Kidney epithelial cell (primary cell): ENCODE measurements at regions not wholly inside any gene's neighbourhood (a gene's known extent, or its start where the extent isn't known, plus 50 kb on each side); places are given as distances from the start of the nearest gene placed in this dataset.

Experiments
- DNase-seq: peaks from one replicate; pipeline ENCODE4 v3.0.0-alpha.2; 2010; ENCODE audit warnings: low read depth
- H3K27me3 ChIP-seq: 2 replicates; pipeline ENCODE4 v1.6.0; 2011; ENCODE audit warnings: low read length; ENCODE audit not compliant: control insufficient read depth, insufficient read depth
- H3K36me3 ChIP-seq: 2 replicates; pipeline ENCODE4 v1.5.1; 2011; ENCODE audit warnings: low read length; ENCODE audit not compliant: control insufficient read depth, insufficient read depth
- H3K4me3 ChIP-seq: 2 replicates; pipeline ENCODE4 v1.5.1; 2011; ENCODE audit warnings: low read depth, mild to moderate bottlenecking, control low read depth, low read length
- TF ChIP-seq, protein P1 (sequence below): IDR thresholded peaks from 2 replicates; pipeline ENCODE4 v1.5.1; 2011; ENCODE audit warnings: mild to moderate bottlenecking, moderate library complexity, low read length, control low read depth, inconsistent platforms; ENCODE audit not compliant: insufficient read depth, poor library complexity, severe bottlenecking

DNA sequence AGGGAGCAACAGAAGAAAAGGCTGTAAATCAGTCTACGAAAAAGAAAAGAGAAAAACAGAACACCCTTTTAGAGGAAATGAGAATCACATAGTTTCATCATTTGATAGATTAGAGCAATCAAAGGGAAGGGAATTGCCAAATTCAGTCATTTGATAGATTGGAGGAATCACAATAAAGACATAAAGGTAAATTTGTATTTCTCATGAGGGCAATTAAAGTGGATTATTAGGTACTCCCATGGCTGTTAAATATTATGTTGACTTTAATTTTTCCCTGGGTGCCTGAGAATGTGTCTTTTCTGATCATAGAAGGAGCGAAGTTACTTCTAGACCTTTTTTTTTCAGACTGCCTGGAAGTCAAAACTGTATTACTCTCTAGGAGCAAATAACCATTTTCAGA is 1145.7 kb downstream of the EPHA7 start:
- TF ChIP-seq, protein P1, sequence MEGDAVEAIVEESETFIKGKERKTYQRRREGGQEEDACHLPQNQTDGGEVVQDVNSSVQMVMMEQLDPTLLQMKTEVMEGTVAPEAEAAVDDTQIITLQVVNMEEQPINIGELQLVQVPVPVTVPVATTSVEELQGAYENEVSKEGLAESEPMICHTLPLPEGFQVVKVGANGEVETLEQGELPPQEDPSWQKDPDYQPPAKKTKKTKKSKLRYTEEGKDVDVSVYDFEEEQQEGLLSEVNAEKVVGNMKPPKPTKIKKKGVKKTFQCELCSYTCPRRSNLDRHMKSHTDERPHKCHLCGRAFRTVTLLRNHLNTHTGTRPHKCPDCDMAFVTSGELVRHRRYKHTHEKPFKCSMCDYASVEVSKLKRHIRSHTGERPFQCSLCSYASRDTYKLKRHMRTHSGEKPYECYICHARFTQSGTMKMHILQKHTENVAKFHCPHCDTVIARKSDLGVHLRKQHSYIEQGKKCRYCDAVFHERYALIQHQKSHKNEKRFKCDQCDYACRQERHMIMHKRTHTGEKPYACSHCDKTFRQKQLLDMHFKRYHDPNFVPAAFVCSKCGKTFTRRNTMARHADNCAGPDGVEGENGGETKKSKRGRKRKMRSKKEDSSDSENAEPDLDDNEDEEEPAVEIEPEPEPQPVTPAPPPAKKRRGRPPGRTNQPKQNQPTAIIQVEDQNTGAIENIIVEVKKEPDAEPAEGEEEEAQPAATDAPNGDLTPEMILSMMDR: no peak
- Histone ChIP-seq H3K4me3 (no peak overlapping the region), H3K36me3 (no peaks in the 10 kb centered on the region), H3K27me3 (no peaks in the 10 kb centered on the region)
- DNase-seq: no peak

DNA sequence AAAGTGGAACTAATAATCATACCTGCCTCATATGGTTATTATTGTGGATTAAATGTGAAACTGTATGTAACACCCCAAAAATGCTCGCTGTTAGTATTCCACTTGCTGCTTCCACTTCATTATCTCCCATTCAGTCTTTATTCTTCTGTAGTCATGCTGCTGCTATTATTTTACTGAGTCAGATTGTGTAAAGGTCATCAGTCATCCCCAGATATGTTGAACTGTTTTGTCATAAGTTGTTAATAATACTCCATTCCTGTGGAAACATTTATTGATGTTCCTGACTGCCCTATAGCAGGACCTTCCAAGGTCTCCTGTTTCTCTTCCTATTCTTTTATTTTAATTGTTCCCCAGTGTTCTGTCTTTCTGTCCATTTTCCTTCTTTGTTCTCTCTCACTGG is 1148.3 kb downstream of the EPHA7 start:
- TF ChIP-seq, protein P1: no peak
- Histone ChIP-seq H3K27me3 (no peaks in the 10 kb centered on the region), H3K36me3 (no peaks in the 10 kb centered on the region), H3K4me3 (no peak overlapping the region)
- no peak for DNase-seq

DNA sequence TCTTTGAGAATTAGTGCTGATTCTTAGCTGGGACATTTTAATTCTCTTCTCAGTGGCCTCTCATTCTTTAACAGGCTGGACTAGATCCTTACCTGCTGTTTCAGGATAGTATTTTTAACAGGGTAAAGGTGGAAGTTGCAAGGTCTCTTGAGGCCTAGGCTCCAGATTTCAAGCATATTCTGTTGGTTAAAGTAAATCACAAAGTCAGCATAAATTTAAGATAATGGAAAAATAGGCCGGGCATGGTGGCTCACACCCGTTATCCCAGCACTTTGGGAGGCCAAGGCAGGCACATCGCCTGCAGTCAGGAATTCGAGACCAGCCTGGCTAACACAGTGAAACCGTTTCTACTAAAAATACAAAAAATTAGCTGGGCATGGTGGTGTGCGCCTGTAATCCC is 1149.0 kb downstream of the EPHA7 start:
- Histone ChIP-seq H3K36me3 (no peaks in the 10 kb centered on the region), H3K27me3 (no peaks in the 10 kb centered on the region), H3K4me3 (no peak overlapping the region)
- TF ChIP-seq, protein P1: no peak
- DNase-seq: no peak

DNA sequence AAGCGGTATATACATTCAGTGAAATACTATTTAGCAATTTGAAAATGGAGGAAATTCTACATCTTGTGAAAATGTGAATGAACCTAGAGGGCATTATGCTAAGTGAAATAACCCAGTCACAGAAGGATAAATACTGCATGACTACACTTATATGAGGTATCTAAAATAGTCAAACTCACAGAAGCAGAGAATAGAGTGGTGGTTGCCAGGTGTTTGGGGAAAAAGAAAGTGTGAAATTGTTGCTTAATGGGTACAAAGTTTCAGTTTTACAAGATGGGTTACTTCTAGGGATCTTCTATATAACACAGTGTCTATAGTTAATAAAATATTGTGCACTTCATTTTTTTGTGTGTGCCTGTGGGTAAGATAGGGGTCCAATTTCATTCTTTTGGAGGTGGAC is 1152.0 kb downstream of the EPHA7 start:
- Histone ChIP-seq H3K27me3 (no peaks in the 10 kb centered on the region), H3K36me3 (no peaks in the 10 kb centered on the region), H3K4me3 (no peak overlapping the region)
- TF ChIP-seq, protein P1: no peak
- DNase-seq: no peak

DNA sequence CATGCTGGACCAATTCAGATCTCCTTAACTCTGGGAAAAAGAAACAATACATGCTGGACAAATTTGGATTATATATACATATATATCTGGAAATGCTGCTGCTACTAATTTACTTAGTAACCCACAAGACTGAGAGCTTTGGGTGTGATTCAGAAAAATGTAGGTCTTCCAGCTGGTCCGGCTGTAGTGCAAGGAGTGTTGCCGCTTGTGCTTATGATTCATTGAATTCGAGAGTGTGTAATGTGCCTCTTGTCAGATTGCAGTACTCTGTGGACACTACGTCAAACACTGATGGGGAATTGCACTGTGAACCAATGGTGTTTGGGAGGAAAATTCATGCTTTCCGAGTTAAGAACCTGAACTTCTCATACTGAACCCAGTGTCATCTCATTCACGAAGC is 1155.5 kb downstream of the EPHA7 start:
- Histone ChIP-seq H3K4me3 (no peak overlapping the region), H3K27me3 (no peaks in the 10 kb centered on the region), H3K36me3 (no peaks in the 10 kb centered on the region)
- DNase-seq: no peak
- TF ChIP-seq, protein P1: no peak

DNA sequence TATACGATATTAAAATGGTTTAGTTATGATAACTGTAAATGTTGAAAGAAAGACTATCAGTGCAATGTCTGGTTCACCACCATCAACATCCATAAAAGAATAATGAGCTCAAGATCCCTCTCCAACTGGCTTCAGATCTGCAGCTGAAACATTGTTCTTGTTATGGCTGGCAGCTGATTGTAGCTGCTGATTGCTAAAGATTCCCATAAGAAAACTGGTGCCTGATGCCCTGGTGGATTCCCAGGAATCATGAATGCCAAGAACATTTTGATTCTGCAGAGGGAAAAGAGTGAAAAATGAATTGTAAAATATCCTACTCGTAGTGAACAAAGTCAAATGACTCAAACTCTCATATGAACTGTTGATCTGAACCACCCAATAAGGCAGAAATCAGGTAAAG is 1160.2 kb downstream of the EPHA7 start:
- no peaks in the 10 kb centered on the region for H3K36me3 ChIP-seq
- H3K4me3 ChIP-seq: no peak overlapping the region
- no peaks in the 10 kb centered on the region for H3K27me3 ChIP-seq
- TF ChIP-seq, protein P1: no peak
- DNase-seq: no peak
